ENCODE measurements at regions not wholly inside any gene's neighbourhood (a gene's known extent, or its start where the extent isn't known, plus 50 kb on each side); places are given as distances from the start of the nearest gene placed in this dataset.
"Not testable (repeated sequence)": the region's sequence is repeated elsewhere in the genome, so short reads cannot be mapped to it uniquely, and the experiment has no call there.

DNA sequence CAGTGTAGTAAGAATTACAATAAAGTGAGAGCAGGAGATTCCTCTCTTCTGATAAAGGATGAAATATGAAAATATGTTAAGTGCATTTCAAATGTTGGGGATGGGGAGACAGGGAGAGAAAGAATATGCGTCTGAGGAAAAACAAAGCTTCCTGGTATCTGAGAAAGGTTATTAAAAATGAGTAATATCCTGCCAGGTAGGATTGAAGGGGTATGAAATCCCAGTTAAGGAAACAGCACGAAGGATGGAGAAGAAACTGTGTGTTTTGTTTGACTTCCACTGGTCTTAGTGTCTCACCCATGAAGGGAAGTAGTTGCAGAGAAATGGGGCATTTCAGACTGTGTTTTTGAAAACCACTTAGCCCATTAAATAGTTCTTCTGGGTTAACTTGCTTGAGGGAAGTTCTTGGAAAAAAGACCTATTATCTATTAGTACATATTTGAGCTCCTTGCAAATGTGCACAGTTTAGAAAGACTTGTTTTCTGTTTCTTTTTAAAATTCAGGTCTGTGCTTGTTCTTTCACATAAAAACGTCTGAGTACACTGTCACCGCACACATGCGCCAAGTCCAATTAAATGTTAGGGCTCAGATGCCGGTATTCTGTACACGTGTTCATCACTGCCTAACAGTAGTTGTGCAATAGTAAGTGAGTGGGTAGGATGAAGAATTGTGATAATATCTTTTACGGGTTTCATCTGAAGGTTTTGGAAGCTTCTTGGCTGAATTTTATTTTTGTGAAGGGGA, 196.1 kb upstream of the P2RY1 start:
- TF ChIP-seq, protein P1, sequence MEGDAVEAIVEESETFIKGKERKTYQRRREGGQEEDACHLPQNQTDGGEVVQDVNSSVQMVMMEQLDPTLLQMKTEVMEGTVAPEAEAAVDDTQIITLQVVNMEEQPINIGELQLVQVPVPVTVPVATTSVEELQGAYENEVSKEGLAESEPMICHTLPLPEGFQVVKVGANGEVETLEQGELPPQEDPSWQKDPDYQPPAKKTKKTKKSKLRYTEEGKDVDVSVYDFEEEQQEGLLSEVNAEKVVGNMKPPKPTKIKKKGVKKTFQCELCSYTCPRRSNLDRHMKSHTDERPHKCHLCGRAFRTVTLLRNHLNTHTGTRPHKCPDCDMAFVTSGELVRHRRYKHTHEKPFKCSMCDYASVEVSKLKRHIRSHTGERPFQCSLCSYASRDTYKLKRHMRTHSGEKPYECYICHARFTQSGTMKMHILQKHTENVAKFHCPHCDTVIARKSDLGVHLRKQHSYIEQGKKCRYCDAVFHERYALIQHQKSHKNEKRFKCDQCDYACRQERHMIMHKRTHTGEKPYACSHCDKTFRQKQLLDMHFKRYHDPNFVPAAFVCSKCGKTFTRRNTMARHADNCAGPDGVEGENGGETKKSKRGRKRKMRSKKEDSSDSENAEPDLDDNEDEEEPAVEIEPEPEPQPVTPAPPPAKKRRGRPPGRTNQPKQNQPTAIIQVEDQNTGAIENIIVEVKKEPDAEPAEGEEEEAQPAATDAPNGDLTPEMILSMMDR (IDR thresholded peaks at IDR 0.05; ENCODE audit: insufficient read depth, low read length, severe bottlenecking) = no peak
- no peak for FAIRE-seq
- peak; percentile 76 for DNase-seq (ENCODE audit: low read depth)
- H3K4me3 ChIP-seq (ENCODE audit: low read depth, low read length) = no peak overlapping the region
- H3K36me3 ChIP-seq (ENCODE audit: control insufficient read depth, insufficient read depth, low read length) = no peaks in the 10 kb centered on the region
- no peaks in the 10 kb centered on the region for H3K27me3 ChIP-seq (ENCODE audit: control insufficient read depth, insufficient read depth, low read length)

DNA sequence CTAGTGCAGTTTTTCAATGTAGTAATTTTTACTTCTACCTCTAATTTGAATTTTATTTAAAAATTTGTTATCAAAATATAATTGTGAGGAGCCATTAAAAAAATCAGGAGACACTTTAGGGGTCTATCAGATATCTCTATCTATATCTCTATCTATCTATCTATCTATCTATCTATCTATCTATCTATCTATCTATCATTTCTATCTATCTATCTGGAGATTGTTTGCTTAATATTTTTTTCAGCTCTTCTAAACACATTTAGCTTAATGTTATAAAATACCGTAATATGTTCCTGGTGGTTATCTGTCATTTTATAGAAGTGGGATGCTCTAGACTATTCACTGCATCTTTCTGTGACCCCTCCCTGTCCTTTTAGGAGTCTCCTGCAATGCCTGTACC, 193.7 kb upstream of the P2RY1 start:
- Histone ChIP-seq H3K36me3 (ENCODE audit: control insufficient read depth, insufficient read depth, low read length) (no peaks in the 10 kb centered on the region), H3K27me3 (ENCODE audit: control insufficient read depth, insufficient read depth, low read length) (no peaks in the 10 kb centered on the region), H3K4me3 (ENCODE audit: low read depth, low read length) (no peak overlapping the region)
- TF ChIP-seq, protein P1 (IDR thresholded peaks at IDR 0.05; ENCODE audit: insufficient read depth, low read length, severe bottlenecking) = no peak
- no peak for DNase-seq (ENCODE audit: low read depth)
- FAIRE-seq = no peak

DNA sequence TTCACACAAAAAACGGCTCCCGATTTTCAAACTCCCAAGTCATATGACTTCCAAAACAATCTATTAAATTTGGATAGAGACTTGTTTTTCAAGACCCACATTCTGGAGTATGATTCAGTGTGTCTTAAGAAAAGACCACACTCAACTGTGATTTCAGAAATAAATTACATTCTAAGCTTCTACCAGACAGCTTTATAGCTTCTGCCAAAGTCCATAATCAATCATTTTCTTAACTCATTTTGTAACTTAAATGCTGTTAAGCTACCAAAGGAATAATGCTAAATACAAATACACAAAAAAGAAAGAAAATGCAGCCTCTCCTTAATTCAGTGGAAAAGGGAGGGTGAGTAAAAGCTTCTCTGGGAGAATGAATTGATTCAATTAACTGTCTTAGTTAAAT, 192.3 kb upstream of the P2RY1 start:
- DNase-seq (ENCODE audit: low read depth) (no peak), FAIRE-seq (no peak)
- TF ChIP-seq, protein P1 (IDR thresholded peaks at IDR 0.05; ENCODE audit: insufficient read depth, low read length, severe bottlenecking) = no peak
- Histone ChIP-seq H3K27me3 (ENCODE audit: control insufficient read depth, insufficient read depth, low read length) (no peaks in the 10 kb centered on the region), H3K4me3 (ENCODE audit: low read depth, low read length) (no peak overlapping the region), H3K36me3 (ENCODE audit: control insufficient read depth, insufficient read depth, low read length) (no peaks in the 10 kb centered on the region)

DNA sequence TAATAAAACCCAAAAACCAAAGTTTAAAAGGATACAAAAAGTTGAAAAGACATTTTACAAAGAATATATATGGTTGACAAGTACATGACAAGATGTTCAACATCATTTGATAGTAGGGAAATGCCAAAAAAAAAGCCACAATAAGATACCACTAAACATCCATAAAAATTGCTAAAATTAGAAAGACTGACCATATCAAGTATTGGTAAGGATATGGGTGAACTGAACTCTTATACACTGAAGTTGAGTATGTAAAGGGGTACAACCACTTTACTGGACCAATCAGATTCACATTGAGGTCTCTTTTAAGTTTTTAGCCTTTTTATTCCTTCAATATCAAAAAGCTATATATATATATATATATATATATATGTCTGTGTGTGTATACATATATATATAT, 190.5 kb upstream of the P2RY1 start:
- no peak for FAIRE-seq

DNA sequence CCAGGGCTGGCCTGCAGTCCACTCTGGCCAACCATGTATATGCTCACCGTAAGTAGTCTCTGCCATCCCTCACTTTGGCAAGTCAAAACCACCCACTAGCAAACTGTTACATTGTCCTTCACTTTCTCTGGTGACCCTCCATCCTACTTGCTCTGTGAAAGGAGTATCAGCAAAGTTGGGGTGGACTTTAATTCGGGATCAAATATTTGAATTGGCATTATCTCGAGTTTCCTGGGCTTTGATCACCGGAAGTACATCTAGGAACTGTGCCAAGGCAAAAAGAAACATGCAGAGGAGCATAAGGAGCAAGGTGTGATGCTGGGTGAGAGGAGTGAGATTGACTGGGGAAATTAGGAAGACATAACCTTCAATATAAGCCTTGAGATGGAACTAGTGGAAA, 188.9 kb upstream of the P2RY1 start:
- H3K4me3 ChIP-seq (ENCODE audit: low read depth, low read length) = no peak overlapping the region
- TF ChIP-seq, protein P1 (IDR thresholded peaks at IDR 0.05; ENCODE audit: insufficient read depth, low read length, severe bottlenecking) = no peak
- H3K36me3 ChIP-seq (ENCODE audit: control insufficient read depth, insufficient read depth, low read length) = no peaks in the 10 kb centered on the region
- FAIRE-seq (no peak), DNase-seq (ENCODE audit: low read depth) (no peak)
- H3K27me3 ChIP-seq (ENCODE audit: control insufficient read depth, insufficient read depth, low read length) = no peaks in the 10 kb centered on the region

More for the DNA sequence above, 190.5 kb upstream of the P2RY1 start:
- TF ChIP-seq, protein P1 (IDR thresholded peaks at IDR 0.05; ENCODE audit: insufficient read depth, low read length, severe bottlenecking) = no peak
- Histone ChIP-seq H3K4me3 (ENCODE audit: low read depth, low read length) (no peak overlapping the region), H3K27me3 (ENCODE audit: control insufficient read depth, insufficient read depth, low read length) (no peaks in the 10 kb centered on the region), H3K36me3 (ENCODE audit: control insufficient read depth, insufficient read depth, low read length) (no peaks in the 10 kb centered on the region)
- DNase-seq (ENCODE audit: low read depth) = no peak

DNA sequence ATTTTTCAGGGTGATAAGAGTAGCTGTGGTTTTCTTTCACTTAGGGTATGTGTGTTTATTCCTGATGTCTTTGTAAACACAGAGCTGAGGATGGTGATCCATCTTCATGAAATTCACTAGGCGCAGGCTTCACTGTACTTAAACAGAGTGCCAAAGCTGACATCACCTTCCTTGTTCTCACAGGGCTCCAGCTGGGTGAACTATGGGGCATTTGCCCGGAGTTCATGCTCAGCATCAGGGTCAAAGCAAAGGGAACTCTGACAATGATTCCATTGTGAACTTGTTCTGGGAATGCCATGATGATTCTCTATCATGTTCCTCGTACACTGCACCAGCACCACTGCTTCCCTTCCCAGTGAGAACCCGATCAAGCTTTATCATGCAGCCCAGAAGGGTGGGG, 184.8 kb upstream of the P2RY1 start:
- Histone ChIP-seq H3K27me3 (ENCODE audit: control insufficient read depth, insufficient read depth, low read length) (no peaks in the 10 kb centered on the region), H3K36me3 (ENCODE audit: control insufficient read depth, insufficient read depth, low read length) (no peaks in the 10 kb centered on the region), H3K4me3 (ENCODE audit: low read depth, low read length) (no peak overlapping the region)
- TF ChIP-seq, protein P1 (IDR thresholded peaks at IDR 0.05; ENCODE audit: insufficient read depth, low read length, severe bottlenecking) = no peak
- no peak for DNase-seq (ENCODE audit: low read depth)
- no peak for FAIRE-seq

DNA sequence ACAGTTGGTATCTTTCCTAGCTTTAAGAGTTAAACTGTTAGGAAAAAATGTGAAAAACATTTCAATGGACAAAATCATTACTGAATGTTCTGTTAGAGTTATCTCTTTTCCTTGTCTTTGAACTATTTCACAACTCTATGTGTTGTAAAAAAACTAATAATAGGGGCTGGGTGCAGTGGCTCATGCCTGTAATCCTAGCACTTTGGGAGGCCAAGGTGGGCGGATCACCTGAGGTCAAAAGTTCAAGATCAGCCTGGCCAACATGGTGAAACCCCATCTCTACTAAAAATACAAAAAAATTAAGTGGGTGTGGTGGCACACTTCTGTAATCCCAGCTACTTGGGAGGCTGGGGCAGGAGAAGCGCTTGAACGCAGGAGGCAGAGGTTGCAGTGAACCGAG, 184.0 kb upstream of the P2RY1 start:
- not testable (repeated sequence) for H3K4me3 ChIP-seq (ENCODE audit: low read depth, low read length); H3K27me3 ChIP-seq (ENCODE audit: control insufficient read depth, insufficient read depth, low read length); FAIRE-seq; H3K36me3 ChIP-seq (ENCODE audit: control insufficient read depth, insufficient read depth, low read length); DNase-seq (ENCODE audit: low read depth)

Data from bronchial epithelial cell (primary cell).